ENCODE measurements at regions not wholly inside any gene's neighbourhood (a gene's known extent, or its start where the extent isn't known, plus 50 kb on each side); places are given as distances from the start of the nearest gene placed in this dataset.

GRCh38 chr3:166123576-166123975, 286.4 kb upstream of the BCHE start:
- Histone ChIP-seq H3K27me3 (replicated peaks) (no peaks in the 10 kb centered on the region), H3K27ac (no peak overlapping the region), H3K4me3 (ENCODE audit: low read depth, low read length) (no peak overlapping the region), H3K36me3 (replicated peaks) (no peaks in the 10 kb centered on the region)
- DNase-seq = no peak
- no peak for TF ChIP-seq CTCF (IDR thresholded peaks at IDR 0.05; ENCODE audit: low read depth, low read length, missing control alignments)
- in situ Hi-C loops (cut with HindIII; ENCODE audit: low pct_ligation_motif_present, low sequenced_read_pairs) = no loop called here

GRCh38 chr3:166123088-166123487, 285.9 kb upstream of the BCHE start:
- Histone ChIP-seq H3K27ac (no peak overlapping the region), H3K36me3 (replicated peaks) (no peaks in the 10 kb centered on the region), H3K27me3 (replicated peaks) (no peaks in the 10 kb centered on the region), H3K4me3 (ENCODE audit: low read depth, low read length) (no peak overlapping the region)
- in situ Hi-C loops (cut with HindIII; ENCODE audit: low pct_ligation_motif_present, low sequenced_read_pairs) = no loop called here
- no peak for DNase-seq
- no peak for TF ChIP-seq CTCF (IDR thresholded peaks at IDR 0.05; ENCODE audit: low read depth, low read length, missing control alignments)

GRCh38 chr3:166118049-166118448, 280.8 kb upstream of the BCHE start:
- no peak overlapping the region for H3K27ac ChIP-seq
- DNase-seq = no peak
- H3K4me3 ChIP-seq (ENCODE audit: low read depth, low read length) = no peak overlapping the region
- in situ Hi-C loops (cut with HindIII; ENCODE audit: low pct_ligation_motif_present, low sequenced_read_pairs) = no loop called here
- no peaks in the 10 kb centered on the region for H3K27me3 ChIP-seq (replicated peaks)
- no peaks in the 10 kb centered on the region for H3K36me3 ChIP-seq (replicated peaks)
- TF ChIP-seq CTCF (IDR thresholded peaks at IDR 0.05; ENCODE audit: low read depth, low read length, missing control alignments) = no peak

GRCh38 chr3:166114448-166114847, 277.2 kb upstream of the BCHE start:
- no peak for DNase-seq
- H3K4me3 ChIP-seq (ENCODE audit: low read depth, low read length) = no peak overlapping the region
- H3K27me3 ChIP-seq (replicated peaks) = no peaks in the 10 kb centered on the region
- no peaks in the 10 kb centered on the region for H3K36me3 ChIP-seq (replicated peaks)
- in situ Hi-C loops (cut with HindIII; ENCODE audit: low pct_ligation_motif_present, low sequenced_read_pairs) = no loop called here
- no peak for TF ChIP-seq CTCF (IDR thresholded peaks at IDR 0.05; ENCODE audit: low read depth, low read length, missing control alignments)
- no peak overlapping the region for H3K27ac ChIP-seq

- TF ChIP-seq CTCF (IDR thresholded peaks at IDR 0.05; ENCODE audit: low read depth, low read length, missing control alignments) = no peak
- Histone ChIP-seq H3K27me3 (replicated peaks) (no peaks in the 10 kb centered on the region), H3K27ac (no peak overlapping the region), H3K4me3 (ENCODE audit: low read depth, low read length) (no peak overlapping the region), H3K36me3 (replicated peaks) (no peaks in the 10 kb centered on the region)
- in situ Hi-C loops (cut with HindIII; ENCODE audit: low pct_ligation_motif_present, low sequenced_read_pairs) = no loop called here
- DNase-seq = no peak
These were observed 274.3 kb upstream of the BCHE start for GRCh38 chr3:166111562-166111961.

GRCh38 chr3:166110102-166110501, 272.9 kb upstream of the BCHE start:
- Histone ChIP-seq H3K27me3 (replicated peaks) (no peaks in the 10 kb centered on the region), H3K4me3 (ENCODE audit: low read depth, low read length) (no peak overlapping the region), H3K36me3 (replicated peaks) (no peaks in the 10 kb centered on the region), H3K27ac (no peak overlapping the region)
- in situ Hi-C loops (cut with HindIII; ENCODE audit: low pct_ligation_motif_present, low sequenced_read_pairs) = no loop called here
- DNase-seq = no peak
- TF ChIP-seq CTCF (IDR thresholded peaks at IDR 0.05; ENCODE audit: low read depth, low read length, missing control alignments) = no peak

All from brain microvascular endothelial cell (primary cell).